ENCODE measurements at regions not wholly inside any gene's neighbourhood (a gene's known extent, or its start where the extent isn't known, plus 50 kb on each side); places are given as distances from the start of the nearest gene placed in this dataset.
"Not testable (repeated sequence)": the region's sequence is repeated elsewhere in the genome, so short reads cannot be mapped to it uniquely, and the experiment has no call there.

- H3K36me3 ChIP-seq; H3K4me1 ChIP-seq; H3K9me3 ChIP-seq; H3K4me3 ChIP-seq; H3K27me3 ChIP-seq; intact Hi-C loops (cut with DNase I; ENCODE audit: low total_unique reads): not testable (repeated sequence)
- peak in 1 of 2 donors; percentile 20 for DNase-seq
- peak overlapping the region; percentile 74 to 81 for H3K27ac ChIP-seq
These were observed 105.7 kb downstream of the NPIPB11 start for GRCh38 chr16:29300541-29301535.

GRCh38 chr16:29300030-29300491 lies 106.5 kb downstream of the NPIPB11 start:
- H3K27ac ChIP-seq: peak overlapping the region; percentile 74 to 81

GRCh38 chr16:29298997-29299396 lies 107.5 kb downstream of the NPIPB11 start:
- DNase-seq; H3K4me1 ChIP-seq; intact Hi-C loops (cut with DNase I; ENCODE audit: low total_unique reads); H3K4me3 ChIP-seq; H3K36me3 ChIP-seq; H3K27me3 ChIP-seq; H3K27ac ChIP-seq; H3K9me3 ChIP-seq: not testable (repeated sequence)

More at GRCh38 chr16:29300030-29300491, 106.5 kb downstream of the NPIPB11 start:
- intact Hi-C loops (cut with DNase I; ENCODE audit: low total_unique reads); H3K27me3 ChIP-seq; H3K4me3 ChIP-seq; H3K9me3 ChIP-seq; H3K36me3 ChIP-seq; H3K4me1 ChIP-seq: not testable (repeated sequence)
- peak; percentile 77 to 78 for DNase-seq

- H3K36me3 ChIP-seq; DNase-seq; intact Hi-C loops (cut with DNase I; ENCODE audit: low total_unique reads); H3K4me1 ChIP-seq; H3K4me3 ChIP-seq; H3K9me3 ChIP-seq; H3K27me3 ChIP-seq; H3K27ac ChIP-seq: not testable (repeated sequence)
These were observed 108.2 kb downstream of the NPIPB11 start for GRCh38 chr16:29298307-29298706.

GRCh38 chr16:29297809-29298177 lies 108.7 kb downstream of the NPIPB11 start:
- H3K4me3 ChIP-seq; H3K27me3 ChIP-seq; H3K4me1 ChIP-seq; intact Hi-C loops (cut with DNase I; ENCODE audit: low total_unique reads); H3K27ac ChIP-seq; DNase-seq; H3K9me3 ChIP-seq; H3K36me3 ChIP-seq: not testable (repeated sequence)

- H3K36me3 ChIP-seq; intact Hi-C loops (cut with DNase I; ENCODE audit: low total_unique reads); H3K27ac ChIP-seq; H3K9me3 ChIP-seq; H3K27me3 ChIP-seq; H3K4me1 ChIP-seq; H3K4me3 ChIP-seq: not testable (repeated sequence)
- peak in 1 of 2 donors; percentile 11 for DNase-seq
These were observed 109.2 kb downstream of the NPIPB11 start for GRCh38 chr16:29297144-29297808.

GRCh38 chr16:29296176-29296575 lies 110.3 kb downstream of the NPIPB11 start:
- intact Hi-C loops (cut with DNase I; ENCODE audit: low total_unique reads); H3K27me3 ChIP-seq; H3K36me3 ChIP-seq; H3K4me3 ChIP-seq; H3K9me3 ChIP-seq; H3K27ac ChIP-seq; H3K4me1 ChIP-seq; DNase-seq: not testable (repeated sequence)

GRCh38 chr16:29294951-29295795 lies 111.3 kb downstream of the NPIPB11 start:
- DNase-seq: peak in 1 of 2 donors; percentile 20
- H3K4me3 ChIP-seq; H3K36me3 ChIP-seq; H3K27me3 ChIP-seq; H3K27ac ChIP-seq; H3K9me3 ChIP-seq; intact Hi-C loops (cut with DNase I; ENCODE audit: low total_unique reads); H3K4me1 ChIP-seq: not testable (repeated sequence)

- H3K9me3 ChIP-seq; H3K4me1 ChIP-seq; H3K27ac ChIP-seq; H3K4me3 ChIP-seq; H3K27me3 ChIP-seq; intact Hi-C loops (cut with DNase I; ENCODE audit: low total_unique reads); H3K36me3 ChIP-seq: not testable (repeated sequence)
- peak in 1 of 2 donors; percentile 18 for DNase-seq
These were observed 112.0 kb downstream of the NPIPB11 start for GRCh38 chr16:29294400-29294933.

GRCh38 chr16:29293545-29293944 lies 113.0 kb downstream of the NPIPB11 start:
- H3K4me3 ChIP-seq; H3K36me3 ChIP-seq; H3K9me3 ChIP-seq; H3K27me3 ChIP-seq; intact Hi-C loops (cut with DNase I; ENCODE audit: low total_unique reads); H3K4me1 ChIP-seq: not testable (repeated sequence)
- H3K27ac ChIP-seq: peak overlapping the region; percentile 93 to 94
- peak in 1 of 2 donors; percentile 18 for DNase-seq

GRCh38 chr16:29292952-29293471 lies 113.5 kb downstream of the NPIPB11 start:
- intact Hi-C loops (cut with DNase I; ENCODE audit: low total_unique reads); H3K9me3 ChIP-seq; H3K4me1 ChIP-seq; H3K36me3 ChIP-seq; H3K27me3 ChIP-seq; H3K4me3 ChIP-seq: not testable (repeated sequence)
- DNase-seq: peak in 1 of 2 donors; percentile 24
- peak overlapping the region; percentile 93 to 94 for H3K27ac ChIP-seq

Measured in uterus (tissue), 3 donors.